Upper lobe of left lung (tissue), 6 donors: ENCODE measurements at regions not wholly inside any gene's neighbourhood (a gene's known extent, or its start where the extent isn't known, plus 50 kb on each side); places are given as distances from the start of the nearest gene placed in this dataset.

Experiments used
- ATAC-seq, 2 donors: fragments of 200-7000 bp; cut with Tn5 transposase; one replicate each; pipeline ENCODE4 v1.9.1; 2022; ENCODE audit warnings: mild to moderate bottlenecking in 2 of 2, moderate library complexity in 2 of 2; ENCODE audit not compliant: low FRiP score in 2 of 2
- DNase-seq, 2 donors: peaks; one replicate each; pipeline ENCODE4 v3.0.0-alpha.2; 2019 to 2020
- H3K27ac ChIP-seq, 4 donors: fragments of 200-600 bp; sonication (generic); one replicate each; pipeline ENCODE4 v1.5.1; 2016 to 2019
- H3K27me3 ChIP-seq, 4 donors: fragments of 200-600 bp; sonication (generic); one replicate each; pipeline ENCODE4 v1.5.1; 2017 to 2019
- H3K36me3 ChIP-seq, 4 donors: fragments of 200-600 bp; sonication (generic); one replicate each; pipeline ENCODE4 v1.5.1; 2016 to 2019
- H3K4me1 ChIP-seq, 4 donors: fragments of 200-600 bp; sonication (generic); one replicate each; pipeline ENCODE4 v1.5.1; 2018 to 2019
- H3K4me3 ChIP-seq, 4 donors: fragments of 200-600 bp; sonication (generic); one replicate each; pipeline ENCODE4 v1.5.1; 2017 to 2019; ENCODE audit warnings: mild to moderate bottlenecking in 2 of 4, moderate library complexity in 1 of 4
- H3K9me3 ChIP-seq, 4 donors: fragments of 200-600 bp; sonication (generic); one replicate each; pipeline ENCODE4 v1.5.1; 2018 to 2019
- EP300 ChIP-seq, 4 donors: sonication (generic); formaldehyde crosslinking; IDR thresholded peaks; one replicate each; pipeline ENCODE4 v1.5.1; 2017; ENCODE audit warnings: antibody characterized with exemption in 4 of 4, control low read depth in 2 of 4
- POLR2A ChIP-seq, 4 donors: fragments of 450-650 bp; IDR thresholded peaks; one replicate each; pipeline ENCODE4 v1.5.1; 2016 to 2017; ENCODE audit warnings: antibody characterized with exemption in 4 of 4, mild to moderate bottlenecking in 2 of 4
- POLR2AphosphoS5 ChIP-seq, 2 donors: sonication (generic); formaldehyde crosslinking; IDR thresholded peaks; one replicate each; pipeline ENCODE4 v1.5.1; 2017; ENCODE audit warnings: antibody characterized with exemption in 2 of 2
- WGBS, 2 donors: methylation state at CpG; one replicate each; pipeline ENCODE4 v1.1.5; 2017 to 2018; 5-methylcytosine and 5-hydroxymethylcytosine counted together
- TF ChIP-seq, protein P1 (sequence below), 6 experiments: fragments of 450-650 bp in 4 of 6; fragments of 200-600 bp in 2 of 6; sonication (generic) in 2 of 6; IDR thresholded peaks; one replicate each; pipeline ENCODE4 v1.5.1; 2016 to 2019; ENCODE audit warnings: antibody characterized with exemption in 6 of 6
- donor health status: DM: no; HTN: no; CAD: no; lungs with moderate emphysema.
- donor health status: DM: no; HTN: yes; CAD: no; lungs with severe emphysema.

DNA sequence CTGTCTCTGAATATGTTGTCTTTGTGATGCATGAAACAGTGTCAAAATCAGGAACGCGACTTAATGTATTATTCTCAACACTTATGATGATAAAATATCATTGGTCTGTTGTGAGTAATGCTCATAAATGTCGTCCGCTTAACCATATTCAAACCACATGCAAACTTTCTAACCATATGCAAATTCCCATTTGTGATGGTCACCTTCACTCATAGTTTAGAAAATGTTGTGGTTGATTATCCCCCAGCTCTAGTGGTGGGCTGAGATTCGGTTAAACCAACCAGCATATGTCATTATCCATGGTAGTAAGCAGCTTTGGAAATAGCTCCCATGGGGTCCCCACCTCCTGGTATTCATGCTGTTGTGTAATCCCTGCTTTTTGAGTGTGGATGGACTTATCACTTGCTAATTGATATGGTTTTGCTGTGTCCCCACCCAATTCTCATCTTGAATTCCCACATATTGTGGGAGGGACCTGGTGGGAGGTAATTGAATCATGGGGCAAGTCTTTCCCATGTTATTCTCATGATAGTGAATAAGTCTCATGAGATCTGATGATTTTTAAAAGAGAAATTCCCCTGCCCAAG, 360.0 kb upstream of the TSHZ2 start:
- no peaks in the 10 kb centered on the region for H3K36me3 ChIP-seq
- no peak overlapping the region for H3K27ac ChIP-seq
- no peaks in the 10 kb centered on the region for H3K27me3 ChIP-seq
- no peaks in the 10 kb centered on the region for H3K9me3 ChIP-seq
- 88% methylated on average over 5 of the region's 5 CpGs for WGBS, 2 donors
- TF ChIP-seq POLR2A (IDR thresholded peaks at IDR 0.05) (no peak), EP300 (IDR thresholded peaks at IDR 0.05) (no peak), POLR2AphosphoS5 (IDR thresholded peaks at IDR 0.05) (no peak)
- TF ChIP-seq, protein P1, sequence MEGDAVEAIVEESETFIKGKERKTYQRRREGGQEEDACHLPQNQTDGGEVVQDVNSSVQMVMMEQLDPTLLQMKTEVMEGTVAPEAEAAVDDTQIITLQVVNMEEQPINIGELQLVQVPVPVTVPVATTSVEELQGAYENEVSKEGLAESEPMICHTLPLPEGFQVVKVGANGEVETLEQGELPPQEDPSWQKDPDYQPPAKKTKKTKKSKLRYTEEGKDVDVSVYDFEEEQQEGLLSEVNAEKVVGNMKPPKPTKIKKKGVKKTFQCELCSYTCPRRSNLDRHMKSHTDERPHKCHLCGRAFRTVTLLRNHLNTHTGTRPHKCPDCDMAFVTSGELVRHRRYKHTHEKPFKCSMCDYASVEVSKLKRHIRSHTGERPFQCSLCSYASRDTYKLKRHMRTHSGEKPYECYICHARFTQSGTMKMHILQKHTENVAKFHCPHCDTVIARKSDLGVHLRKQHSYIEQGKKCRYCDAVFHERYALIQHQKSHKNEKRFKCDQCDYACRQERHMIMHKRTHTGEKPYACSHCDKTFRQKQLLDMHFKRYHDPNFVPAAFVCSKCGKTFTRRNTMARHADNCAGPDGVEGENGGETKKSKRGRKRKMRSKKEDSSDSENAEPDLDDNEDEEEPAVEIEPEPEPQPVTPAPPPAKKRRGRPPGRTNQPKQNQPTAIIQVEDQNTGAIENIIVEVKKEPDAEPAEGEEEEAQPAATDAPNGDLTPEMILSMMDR (IDR thresholded peaks at IDR 0.05) = no peak
- ATAC-seq (no peak), DNase-seq (no peak)
- H3K4me1 ChIP-seq = no peaks in the 10 kb centered on the region
- no peak overlapping the region for H3K4me3 ChIP-seq

DNA sequence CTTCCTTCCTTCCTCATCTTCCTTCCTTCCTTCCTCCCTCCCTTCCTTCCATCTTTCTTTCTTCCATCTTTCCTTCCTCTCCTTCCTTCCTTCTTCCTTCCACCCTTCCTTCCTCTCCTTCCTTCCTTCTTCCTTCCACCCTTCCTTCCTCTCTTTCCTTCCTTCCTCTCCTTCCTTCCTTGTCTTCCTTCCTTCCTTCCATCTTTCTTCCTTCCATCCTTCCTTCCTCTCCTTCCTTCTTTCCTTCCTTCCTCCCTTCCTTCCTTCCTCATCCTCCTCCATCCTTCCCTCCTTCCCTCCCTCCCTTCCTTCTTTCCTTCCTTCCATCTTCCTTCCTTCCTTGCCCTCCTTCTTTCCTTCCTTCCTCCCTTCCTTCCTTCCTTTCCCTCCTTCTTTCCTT, 361.4 kb upstream of the TSHZ2 start:
- TF ChIP-seq, protein P1 (IDR thresholded peaks at IDR 0.05) = no peak
- no peak for TF ChIP-seq EP300 (IDR thresholded peaks at IDR 0.05)
- TF ChIP-seq POLR2A (IDR thresholded peaks at IDR 0.05) = no peak
- TF ChIP-seq POLR2AphosphoS5 (IDR thresholded peaks at IDR 0.05) = no peak
- H3K27me3 ChIP-seq = no peaks in the 10 kb centered on the region
- no peaks in the 10 kb centered on the region for H3K9me3 ChIP-seq
- H3K27ac ChIP-seq = no peak overlapping the region
- H3K4me1 ChIP-seq = no peaks in the 10 kb centered on the region
- no peak for ATAC-seq
- H3K4me3 ChIP-seq = no peak overlapping the region
- no peaks in the 10 kb centered on the region for H3K36me3 ChIP-seq
- DNase-seq = no peak

DNA sequence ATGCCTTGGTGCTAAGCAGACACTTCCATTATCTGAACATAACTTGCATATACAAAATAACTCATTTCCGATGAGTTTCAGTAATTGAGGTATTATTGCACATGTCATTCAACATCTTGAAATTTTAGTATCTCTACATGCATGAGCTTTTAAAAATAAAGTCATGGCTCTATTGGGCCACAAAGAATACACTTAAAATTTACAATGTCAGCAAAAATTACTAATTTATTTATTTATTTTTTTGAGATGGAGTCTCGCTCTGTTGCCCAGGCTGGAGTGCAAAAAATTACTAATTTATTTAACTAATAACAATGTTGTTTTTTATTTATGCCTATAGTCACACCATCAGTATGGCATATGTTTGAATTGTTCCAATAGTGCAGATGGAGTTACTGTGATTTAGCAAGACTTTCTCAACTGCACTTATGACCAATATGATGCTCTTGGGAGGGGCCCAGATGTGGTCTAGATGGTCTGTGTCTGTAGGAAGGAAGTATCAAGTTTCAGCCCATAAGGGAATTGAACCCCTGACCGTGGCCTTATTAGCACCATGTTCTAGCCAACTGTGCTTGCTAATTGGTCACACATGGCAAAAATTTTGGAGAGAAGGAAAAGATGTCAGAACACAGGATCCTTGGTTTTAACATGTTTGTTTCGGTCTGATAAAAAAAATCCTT, 370.7 kb upstream of the TSHZ2 start:
- no peaks in the 10 kb centered on the region for H3K9me3 ChIP-seq
- H3K27me3 ChIP-seq = no peaks in the 10 kb centered on the region
- TF ChIP-seq POLR2AphosphoS5 (IDR thresholded peaks at IDR 0.05) (no peak), POLR2A (IDR thresholded peaks at IDR 0.05) (no peak), EP300 (IDR thresholded peaks at IDR 0.05) (no peak)
- TF ChIP-seq, protein P1 (IDR thresholded peaks at IDR 0.05) = no peak
- H3K36me3 ChIP-seq = no peaks in the 10 kb centered on the region
- DNase-seq (no peak), ATAC-seq (peak in 1 of 2 donors; percentile 48)
- no peak overlapping the region for H3K4me3 ChIP-seq
- 83 to 85% methylated on average over 4 of the region's 4 CpGs for WGBS, 2 donors
- no peaks in the 10 kb centered on the region for H3K4me1 ChIP-seq
- H3K27ac ChIP-seq = no peak overlapping the region

DNA sequence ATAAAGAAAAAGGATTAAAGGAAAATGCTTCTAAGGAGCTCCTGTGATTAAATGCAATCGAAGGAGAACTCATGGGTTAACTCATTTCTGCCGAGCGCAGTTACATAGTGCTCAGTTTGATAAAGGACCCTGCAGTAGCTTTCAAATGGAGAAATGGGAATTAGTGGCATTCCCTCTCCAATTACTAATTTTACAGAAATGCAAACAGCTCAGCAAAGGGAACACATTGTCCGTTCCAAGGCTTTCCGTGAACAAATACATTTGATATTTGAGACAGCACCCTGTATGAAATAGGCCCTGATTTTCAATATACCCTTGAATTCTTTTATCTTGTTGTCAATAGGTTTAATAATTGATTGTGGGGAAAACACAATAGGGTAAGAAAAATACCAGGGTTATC, 375.9 kb upstream of the TSHZ2 start:
- no peaks in the 10 kb centered on the region for H3K36me3 ChIP-seq
- WGBS, 2 donors = 70 to 73% methylated on average over 5 of the region's 5 CpGs
- H3K4me1 ChIP-seq = no peaks in the 10 kb centered on the region
- DNase-seq (no peak), ATAC-seq (no peak)
- H3K27ac ChIP-seq = no peak overlapping the region
- no peak for TF ChIP-seq POLR2A (IDR thresholded peaks at IDR 0.05)
- TF ChIP-seq POLR2AphosphoS5 (IDR thresholded peaks at IDR 0.05) = no peak
- TF ChIP-seq, protein P1 (IDR thresholded peaks at IDR 0.05) = no peak
- no peak for TF ChIP-seq EP300 (IDR thresholded peaks at IDR 0.05)
- no peaks in the 10 kb centered on the region for H3K27me3 ChIP-seq
- no peaks in the 10 kb centered on the region for H3K9me3 ChIP-seq
- H3K4me3 ChIP-seq = no peak overlapping the region

DNA sequence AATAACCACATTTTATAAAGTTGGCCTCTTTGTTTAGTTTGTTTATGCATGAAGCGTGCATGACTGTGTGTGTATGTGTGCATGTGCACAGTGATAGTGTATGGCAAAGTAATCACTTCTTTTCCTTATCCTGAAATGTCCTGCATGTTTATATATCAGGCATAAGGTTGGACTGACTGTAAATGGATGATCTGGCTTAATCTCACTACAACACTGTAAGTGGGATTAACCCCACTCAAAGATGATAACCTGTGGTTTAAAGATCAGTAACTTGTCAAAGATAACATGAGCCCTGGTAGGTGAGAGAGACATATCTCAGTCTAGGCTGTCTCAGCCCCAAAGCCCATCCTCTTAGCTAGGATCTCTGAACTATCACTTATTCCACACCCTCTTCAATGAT, 376.6 kb upstream of the TSHZ2 start:
- 53 to 64% methylated on average over 1 of the region's 1 CpG for WGBS, 2 donors
- no peak overlapping the region for H3K4me3 ChIP-seq
- DNase-seq (no peak), ATAC-seq (no peak)
- TF ChIP-seq POLR2AphosphoS5 (IDR thresholded peaks at IDR 0.05) = no peak
- TF ChIP-seq, protein P1 (IDR thresholded peaks at IDR 0.05) = no peak
- H3K36me3 ChIP-seq = no peaks in the 10 kb centered on the region
- no peaks in the 10 kb centered on the region for H3K4me1 ChIP-seq
- no peaks in the 10 kb centered on the region for H3K27me3 ChIP-seq
- H3K9me3 ChIP-seq = no peaks in the 10 kb centered on the region
- H3K27ac ChIP-seq = no peak overlapping the region
